H9 (cell line): ENCODE measurements at regions not wholly inside any gene's neighbourhood (a gene's known extent, or its start where the extent isn't known, plus 50 kb on each side); places are given as distances from the start of the nearest gene placed in this dataset.

ENCODE experiments used
- DNase-seq: peaks from one replicate; pipeline ENCODE4 v3.0.0-alpha.2; 2017
- H2AFZ ChIP-seq: one replicate; pipeline ENCODE4 v1.6.1; 2013; ENCODE audit warnings: mild to moderate bottlenecking, low read length, control low read depth, moderate library complexity
- H2AK5ac ChIP-seq: 2 replicates; pipeline ENCODE4 v1.6.1; 2013; ENCODE audit warnings: low read length, control low read depth, mixed read lengths; ENCODE audit not compliant: insufficient read length
- H2BK120ac ChIP-seq: one replicate; pipeline ENCODE4 v1.6.1; 2013; ENCODE audit warnings: low read depth, mild to moderate bottlenecking, low read length, control low read depth, inconsistent platforms; ENCODE audit not compliant: poor library complexity, severe bottlenecking
- H2BK12ac ChIP-seq: 2 replicates; pipeline ENCODE4 v1.6.1; 2013; ENCODE audit warnings: low read length, control low read depth, mixed read lengths, low read depth; ENCODE audit not compliant: insufficient read length
- H2BK15ac ChIP-seq: 2 replicates; pipeline ENCODE4 v1.6.1; 2013; ENCODE audit warnings: low read depth, low read length, control low read depth
- H2BK20ac ChIP-seq: one replicate; pipeline ENCODE4 v1.6.1; 2013; ENCODE audit warnings: low read depth, mild to moderate bottlenecking, low read length, control low read depth, inconsistent platforms; ENCODE audit not compliant: poor library complexity, severe bottlenecking
- H2BK5ac ChIP-seq: 2 replicates; pipeline ENCODE4 v1.6.1; 2013; ENCODE audit warnings: low read length, control low read depth, mixed read lengths; ENCODE audit not compliant: insufficient read length
- H3K14ac ChIP-seq: 2 replicates; pipeline ENCODE4 v1.6.1; 2013; ENCODE audit warnings: low read length, control low read depth; ENCODE audit not compliant: insufficient read depth
- H3K18ac ChIP-seq: 2 replicates; pipeline ENCODE4 v1.6.1; 2013; ENCODE audit warnings: low read depth, mild to moderate bottlenecking, mixed read lengths, low read length, control low read depth; ENCODE audit not compliant: insufficient read length
- H3K23ac ChIP-seq: 2 replicates; pipeline ENCODE4 v1.6.1; 2013; ENCODE audit warnings: low read length, control low read depth, mixed read lengths, low read depth; ENCODE audit not compliant: insufficient read length
- H3K23me2 ChIP-seq: 2 replicates; pipeline ENCODE4 v1.6.1; 2013; ENCODE audit warnings: low read depth, mild to moderate bottlenecking, mixed read lengths, low read length, control low read depth; ENCODE audit not compliant: insufficient read length, poor library complexity, severe bottlenecking
- H3K27ac ChIP-seq: 2 replicates; pipeline ENCODE4 v1.5.1; 2013; ENCODE audit warnings: low read length, control low read depth, mixed read lengths, low read depth; ENCODE audit not compliant: insufficient read length
- H3K27me3 ChIP-seq: 2 replicates; pipeline ENCODE4 v1.6.1; 2013; ENCODE audit warnings: low read length, control low read depth, inconsistent platforms; ENCODE audit not compliant: insufficient read depth
- H3K4ac ChIP-seq: 2 replicates; pipeline ENCODE4 v1.6.1; 2013; ENCODE audit warnings: low read depth, mild to moderate bottlenecking, control low read depth, inconsistent platforms, low read length, moderate library complexity
- H3K4me1 ChIP-seq: 2 replicates; pipeline ENCODE4 v1.6.1; 2013; ENCODE audit warnings: low read length, control low read depth, inconsistent platforms; ENCODE audit not compliant: insufficient read depth
- H3K4me2 ChIP-seq: 2 replicates; pipeline ENCODE4 v1.6.1; 2013; ENCODE audit warnings: low read length, control low read depth, mixed read lengths; ENCODE audit not compliant: insufficient read length, insufficient read depth
- H3K56ac ChIP-seq: 2 replicates; pipeline ENCODE4 v1.6.1; 2013; ENCODE audit warnings: low read depth, mild to moderate bottlenecking, mixed read lengths, low read length, control low read depth; ENCODE audit not compliant: insufficient read length
- H3K79me1 ChIP-seq: 2 replicates; pipeline ENCODE4 v1.6.1; 2013; ENCODE audit warnings: low read depth, mild to moderate bottlenecking, moderate library complexity, low read length, control low read depth, inconsistent platforms; ENCODE audit not compliant: insufficient read depth, poor library complexity, severe bottlenecking
- H3K79me2 ChIP-seq: 2 replicates; pipeline ENCODE4 v1.6.1; 2013; ENCODE audit warnings: low read length, control low read depth, inconsistent platforms; ENCODE audit not compliant: insufficient read depth
- H3K9ac ChIP-seq: 2 replicates; pipeline ENCODE4 v1.6.1; 2013; ENCODE audit warnings: low read length, control low read depth, mixed read lengths; ENCODE audit not compliant: insufficient read length; ENCODE audit errors: extremely low read depth
- H3K9me3 ChIP-seq: one replicate; pipeline ENCODE4 v1.6.1; 2013; ENCODE audit warnings: low read depth, low read length, inconsistent platforms; ENCODE audit not compliant: control insufficient read depth
- H3T11ph ChIP-seq: one replicate; pipeline ENCODE4 v1.6.1; 2013; ENCODE audit warnings: mild to moderate bottlenecking, low read length, control low read depth, inconsistent platforms
- H4K20me1 ChIP-seq: one replicate; pipeline ENCODE4 v1.6.1; 2013; ENCODE audit not compliant: control insufficient read depth, insufficient read length, insufficient read depth
- H4K5ac ChIP-seq: 2 replicates; pipeline ENCODE4 v1.6.1; 2013; ENCODE audit warnings: low read depth, mild to moderate bottlenecking, mixed read lengths, low read length, control low read depth; ENCODE audit not compliant: insufficient read length
- H4K8ac ChIP-seq: replicated peaks from 2 replicates; pipeline ENCODE4 v1.6.1; 2013; ENCODE audit warnings: low read length, control low read depth, mixed read lengths, low read depth; ENCODE audit not compliant: insufficient read length
- H4K91ac ChIP-seq: 2 replicates; pipeline ENCODE4 v1.6.1; 2013; ENCODE audit warnings: low read depth, mild to moderate bottlenecking, moderate library complexity, mixed read lengths, low read length, control low read depth; ENCODE audit not compliant: insufficient read length
- H3K27ac Mint-ChIP-seq, 3 experiments: 2 replicates in 2 of 3; 3 replicates in 1 of 3; pipeline ENCODE4 v1.8.0; 2020 to 2021; ENCODE audit warnings: mixed read lengths in 3 of 3, mild to moderate bottlenecking in 1 of 3, moderate library complexity in 1 of 3
- H3K27me3 Mint-ChIP-seq: 2 replicates; pipeline ENCODE4 v1.8.0; 2021; ENCODE audit warnings: low read depth, mild to moderate bottlenecking, moderate library complexity, mixed read lengths
- H3K36me3 Mint-ChIP-seq, 3 experiments: 2 replicates in 2 of 3; 3 replicates in 1 of 3; pipeline ENCODE4 v1.8.0; 2020 to 2021; ENCODE audit warnings: low read depth in 3 of 3, mixed read lengths in 3 of 3; ENCODE audit not compliant: insufficient read depth in 1 of 3
- H3K4me1 Mint-ChIP-seq, 2 experiments: 2 replicates each; pipeline ENCODE4 v1.8.0; 2020; ENCODE audit warnings: mixed read lengths in 2 of 2
- H3K4me3 Mint-ChIP-seq, 2 experiments: 2 replicates in 1 of 2; 3 replicates in 1 of 2; pipeline ENCODE4 v1.8.0; 2020 to 2021; ENCODE audit warnings: mild to moderate bottlenecking in 2 of 2, mixed read lengths in 2 of 2, moderate library complexity in 1 of 2
- H3K9me3 Mint-ChIP-seq, 2 experiments: 2 replicates in 1 of 2; 3 replicates in 1 of 2; pipeline ENCODE4 v1.8.0; 2020; ENCODE audit warnings: mild to moderate bottlenecking in 2 of 2, mixed read lengths in 2 of 2, moderate library complexity in 1 of 2
- WGBS: extraction: QIAGEN DNeasy Blood & Tissue Kit; methylation state at CpG from one replicate; pipeline ENCODE4 v1.1.7; 2013; ENCODE audit warnings: missing lambda C conversion rate, low lambda C conversion rate, mixed read lengths; ENCODE audit not compliant: insufficient read length; ENCODE audit errors: extremely low coverage; 5-methylcytosine and 5-hydroxymethylcytosine counted together
- TF ChIP-seq, protein P1 (sequence below): fragments of 200-600 bp; sonication (generic); conservative IDR thresholded peaks from 3 replicates; pipeline ENCODE4 v1.8.0; 2021; ENCODE audit warnings: antibody characterized with exemption, mild to moderate bottlenecking

DNA sequence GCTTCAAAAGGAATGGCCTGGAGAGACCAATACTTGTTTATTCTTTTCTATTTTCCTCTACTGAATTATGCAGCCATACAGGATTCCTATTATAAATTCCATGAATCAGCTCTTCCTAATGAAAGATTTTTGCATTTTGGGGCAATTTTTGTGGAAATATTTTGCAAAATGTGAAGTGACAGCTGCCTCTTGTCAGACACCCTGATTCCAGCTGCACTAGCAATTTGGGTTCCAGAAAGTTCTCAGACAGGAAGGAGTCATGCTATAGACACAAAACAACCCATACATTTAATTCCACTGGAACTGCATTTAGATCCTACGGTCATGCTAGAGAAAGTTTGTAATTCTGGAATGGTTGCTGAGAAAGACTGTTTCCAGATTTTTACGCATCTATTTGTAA is 119.5 kb downstream of the XCL2 start:
- H3K4me3 Mint-ChIP-seq: no peak overlapping the region
- H3K79me2 ChIP-seq: no peaks in the 10 kb centered on the region
- no peak overlapping the region for H3K14ac ChIP-seq
- H3K23ac ChIP-seq: no peak overlapping the region
- H3K4ac ChIP-seq: no peak overlapping the region
- H4K8ac ChIP-seq: no peak overlapping the region
- no peaks in the 10 kb centered on the region for H4K20me1 ChIP-seq
- H3K18ac ChIP-seq: no peak overlapping the region
- H3K27ac ChIP-seq: no peak overlapping the region
- no peak overlapping the region for H2BK15ac ChIP-seq
- H3K9me3 Mint-ChIP-seq: no peaks in the 10 kb centered on the region
- H3K4me1 ChIP-seq: peaks cover 13% of the 10 kb centered on the region
- H3K4me2 ChIP-seq: no peak overlapping the region
- peaks cover 13 to 19% of the 10 kb centered on the region in 2 experiments; a peak in 2 of 4 replicates for H3K4me1 Mint-ChIP-seq
- H4K91ac ChIP-seq: no peak overlapping the region
- no peak for DNase-seq
- no peak overlapping the region for H3K27ac Mint-ChIP-seq
- no CpG with 5 or more reads among the region's 2 CpGs for WGBS
- no peak overlapping the region for H3K56ac ChIP-seq
- H3K27me3 Mint-ChIP-seq: no peaks in the 10 kb centered on the region
- no peak overlapping the region for H2BK5ac ChIP-seq
- no peaks in the 10 kb centered on the region for H3K79me1 ChIP-seq
- no peak overlapping the region for H2BK20ac ChIP-seq
- no peak overlapping the region for H3T11ph ChIP-seq
- no peak overlapping the region for H4K5ac ChIP-seq
- no peaks in the 10 kb centered on the region for H3K27me3 ChIP-seq
- no peak overlapping the region for H2AFZ ChIP-seq
- H2BK120ac ChIP-seq: no peak overlapping the region
- no peak overlapping the region for H2BK12ac ChIP-seq
- TF ChIP-seq, protein P1, sequence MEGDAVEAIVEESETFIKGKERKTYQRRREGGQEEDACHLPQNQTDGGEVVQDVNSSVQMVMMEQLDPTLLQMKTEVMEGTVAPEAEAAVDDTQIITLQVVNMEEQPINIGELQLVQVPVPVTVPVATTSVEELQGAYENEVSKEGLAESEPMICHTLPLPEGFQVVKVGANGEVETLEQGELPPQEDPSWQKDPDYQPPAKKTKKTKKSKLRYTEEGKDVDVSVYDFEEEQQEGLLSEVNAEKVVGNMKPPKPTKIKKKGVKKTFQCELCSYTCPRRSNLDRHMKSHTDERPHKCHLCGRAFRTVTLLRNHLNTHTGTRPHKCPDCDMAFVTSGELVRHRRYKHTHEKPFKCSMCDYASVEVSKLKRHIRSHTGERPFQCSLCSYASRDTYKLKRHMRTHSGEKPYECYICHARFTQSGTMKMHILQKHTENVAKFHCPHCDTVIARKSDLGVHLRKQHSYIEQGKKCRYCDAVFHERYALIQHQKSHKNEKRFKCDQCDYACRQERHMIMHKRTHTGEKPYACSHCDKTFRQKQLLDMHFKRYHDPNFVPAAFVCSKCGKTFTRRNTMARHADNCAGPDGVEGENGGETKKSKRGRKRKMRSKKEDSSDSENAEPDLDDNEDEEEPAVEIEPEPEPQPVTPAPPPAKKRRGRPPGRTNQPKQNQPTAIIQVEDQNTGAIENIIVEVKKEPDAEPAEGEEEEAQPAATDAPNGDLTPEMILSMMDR: no peak
- H3K36me3 Mint-ChIP-seq: no peaks in the 10 kb centered on the region; a peak in 1 of 7 replicates
- H3K9me3 ChIP-seq: no peaks in the 10 kb centered on the region
- no peaks in the 10 kb centered on the region for H3K23me2 ChIP-seq
- H3K9ac ChIP-seq: no peak overlapping the region
- no peak overlapping the region for H2AK5ac ChIP-seq
